ENCODE measurements at regions not wholly inside any gene's neighbourhood (a gene's known extent, or its start where the extent isn't known, plus 50 kb on each side); places are given as distances from the start of the nearest gene placed in this dataset.

DNA sequence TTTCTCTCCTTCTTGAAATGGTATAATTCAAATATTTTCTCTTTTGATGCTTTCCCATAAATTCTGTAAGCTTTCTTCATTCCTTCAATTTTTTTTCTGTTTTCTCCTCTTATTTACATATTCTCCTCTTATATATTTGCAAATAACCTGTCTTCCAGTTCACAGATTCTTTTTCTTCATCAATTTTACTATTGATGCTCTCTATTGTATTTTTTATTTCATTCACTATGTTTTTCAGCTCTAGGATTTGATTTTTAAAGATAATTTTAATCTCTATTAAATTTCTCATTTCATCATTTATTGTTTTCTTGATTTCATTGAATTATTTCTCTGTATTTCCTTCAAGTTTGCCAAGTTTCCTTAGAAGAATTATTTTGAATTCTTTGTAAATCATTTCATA is 54.0 kb upstream of the PRPS1L1 start:
- FAIRE-seq (no peak), DNase-seq (ENCODE audit: low read depth in 1 of 2, low spot score in 1 of 2) (no peak), ATAC-seq (no peak)
- H3K4me3 ChIP-seq, result no peak overlapping the region
- H3K4me2 ChIP-seq, result no peak overlapping the region
- 0 out of 3 replicates have a peak, but pooled peaks cover 4% of the 10 kb centered on the region for H3K4me1 ChIP-seq
- peaks cover 17% of the 10 kb centered on the region for H3K9me3 ChIP-seq
- no peak overlapping the region for H3K27ac ChIP-seq
- TF ChIP-seq EHF (CRISPR knock-in tag; IDR thresholded peaks at IDR 0.05) (no peak), NR3C1 (IDR thresholded peaks at IDR 0.05) (no peak), MAZ (IDR thresholded peaks at IDR 0.05; ENCODE audit: borderline replicate concordance, low read depth, low read length) (no peak), RAD21 (conservative IDR thresholded peaks at IDR 0.05 in 1 of 2, IDR thresholded peaks at IDR 0.05 in 1 of 2) (no peak), POLR2A (IDR thresholded peaks at IDR 0.05; ENCODE audit: low read length) (no peak), POLR2AphosphoS2 (conservative IDR thresholded peaks at IDR 0.05; ENCODE audit: low read length) (no peak), ZSCAN20 (CRISPR knock-in tag; IDR thresholded peaks at IDR 0.05) (no peak), CEBPB (IDR thresholded peaks at IDR 0.05) (no peak), USF2 (IDR thresholded peaks at IDR 0.05) (no peak), HMGXB4 (CRISPR knock-in tag; IDR thresholded peaks at IDR 0.05; ENCODE audit: borderline replicate concordance) (no peak), REST (IDR thresholded peaks at IDR 0.05) (no peak), FOXS1 (CRISPR knock-in tag; IDR thresholded peaks at IDR 0.05) (no peak), BHLHE40 (IDR thresholded peaks at IDR 0.05; ENCODE audit: low read depth, low read length) (no peak), CTCF (IDR thresholded peaks at IDR 0.05) (no peak)
- TF ChIP-seq, protein P1, sequence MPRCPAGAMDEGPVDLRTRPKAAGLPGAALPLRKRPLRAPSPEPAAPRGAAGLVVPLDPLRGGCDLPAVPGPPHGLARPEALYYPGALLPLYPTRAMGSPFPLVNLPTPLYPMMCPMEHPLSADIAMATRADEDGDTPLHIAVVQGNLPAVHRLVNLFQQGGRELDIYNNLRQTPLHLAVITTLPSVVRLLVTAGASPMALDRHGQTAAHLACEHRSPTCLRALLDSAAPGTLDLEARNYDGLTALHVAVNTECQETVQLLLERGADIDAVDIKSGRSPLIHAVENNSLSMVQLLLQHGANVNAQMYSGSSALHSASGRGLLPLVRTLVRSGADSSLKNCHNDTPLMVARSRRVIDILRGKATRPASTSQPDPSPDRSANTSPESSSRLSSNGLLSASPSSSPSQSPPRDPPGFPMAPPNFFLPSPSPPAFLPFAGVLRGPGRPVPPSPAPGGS (IDR thresholded peaks at IDR 0.05), result no peak
- ChIA-PET CTCF (no interaction called here), POLR2A (no interaction called here)

GRCh38 chr7:18082169-18082568 is 54.5 kb upstream of the PRPS1L1 start:
- no peak for ATAC-seq
- no peak for DNase-seq (ENCODE audit: low read depth in 1 of 2, low spot score in 1 of 2)
- Histone ChIP-seq H3K4me2 (no peak overlapping the region), H3K27ac (no peak overlapping the region), H3K9me3 (peaks cover 17% of the 10 kb centered on the region), H3K4me1 (0 out of 3 replicates have a peak, but pooled peaks cover 4% of the 10 kb centered on the region), H3K4me3 (no peak overlapping the region)
- no peak for FAIRE-seq
- ChIA-PET POLR2A (no interaction called here), CTCF (no interaction called here)
- TF ChIP-seq EHMT2 (IDR thresholded peaks at IDR 0.05; ENCODE audit: low read depth) (no peak), RAD21 (conservative IDR thresholded peaks at IDR 0.05 in 1 of 2, IDR thresholded peaks at IDR 0.05 in 1 of 2) (no peak), KDM5A (IDR thresholded peaks at IDR 0.05) (no peak)
- 29% methylated on average over 2 of the region's 2 CpGs for WGBS (ENCODE audit: missing lambda C conversion rate)
